ENCODE measurements at regions not wholly inside any gene's neighbourhood (a gene's known extent, or its start where the extent isn't known, plus 50 kb on each side); places are given as distances from the start of the nearest gene placed in this dataset.
"Not testable (repeated sequence)": the region's sequence is repeated elsewhere in the genome, so short reads cannot be mapped to it uniquely, and the experiment has no call there.

GRCh38 chr3:27051527-27051926 lies 317.7 kb downstream of the NEK10 start:
- TF ChIP-seq CEBPB (IDR thresholded peaks at IDR 0.05; ENCODE audit: low read depth, low read length); FOS (IDR thresholded peaks at IDR 0.05; ENCODE audit: low read depth, low read length); CTCF (conservative IDR thresholded peaks at IDR 0.05; ENCODE audit: low read depth, low read length); SMC3 (IDR thresholded peaks at IDR 0.05; ENCODE audit: low read depth, low read length); RAD21 (IDR thresholded peaks at IDR 0.05; ENCODE audit: low read length); POLR2A (IDR thresholded peaks at IDR 0.05; ENCODE audit: low read depth, low read length); CHD1 (IDR thresholded peaks at IDR 0.05; ENCODE audit: low read depth, low read length); RCOR1 (IDR thresholded peaks at IDR 0.05; ENCODE audit: insufficient replicate concordance, low read length); MXI1 (IDR thresholded peaks at IDR 0.05; ENCODE audit: borderline replicate concordance, low read depth, low read length); RFX5 (IDR thresholded peaks at IDR 0.05; ENCODE audit: low read depth, low read length); BHLHE40 (IDR thresholded peaks at IDR 0.05; ENCODE audit: low read depth, low read length); USF2 (IDR thresholded peaks at IDR 0.05; ENCODE audit: low read depth, low read length); MAFK (IDR thresholded peaks at IDR 0.05; ENCODE audit: low read depth, low read length): not testable (repeated sequence)

All from IMR-90 (cell line).